ENCODE measurements at regions not wholly inside any gene's neighbourhood (a gene's known extent, or its start where the extent isn't known, plus 50 kb on each side); places are given as distances from the start of the nearest gene placed in this dataset.
"Not testable (repeated sequence)": the region's sequence is repeated elsewhere in the genome, so short reads cannot be mapped to it uniquely, and the experiment has no call there.

DNA sequence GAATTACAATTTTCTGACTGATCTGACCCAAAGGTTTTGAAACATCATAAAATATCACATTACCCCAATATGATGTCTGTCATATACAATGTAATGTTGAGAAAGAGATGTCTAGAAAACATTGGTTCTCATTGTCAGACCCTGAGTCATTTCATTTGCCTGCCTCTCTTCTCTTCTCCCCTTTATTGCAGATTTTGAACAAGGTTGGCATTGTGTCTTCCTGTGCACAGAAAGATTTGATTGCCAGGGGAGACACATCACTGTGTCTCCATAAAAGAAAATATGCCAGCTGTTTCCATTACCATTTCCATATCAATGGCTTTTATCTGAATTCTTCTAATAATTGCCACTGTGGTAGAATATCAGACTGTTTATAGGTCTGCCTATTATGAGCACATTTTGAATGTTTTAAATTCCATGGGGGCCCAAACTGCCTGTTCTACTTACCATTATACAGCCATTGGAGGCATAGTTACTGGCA lies 65.6 kb downstream of the IFI44 start:
- no peak for DNase-seq

DNA sequence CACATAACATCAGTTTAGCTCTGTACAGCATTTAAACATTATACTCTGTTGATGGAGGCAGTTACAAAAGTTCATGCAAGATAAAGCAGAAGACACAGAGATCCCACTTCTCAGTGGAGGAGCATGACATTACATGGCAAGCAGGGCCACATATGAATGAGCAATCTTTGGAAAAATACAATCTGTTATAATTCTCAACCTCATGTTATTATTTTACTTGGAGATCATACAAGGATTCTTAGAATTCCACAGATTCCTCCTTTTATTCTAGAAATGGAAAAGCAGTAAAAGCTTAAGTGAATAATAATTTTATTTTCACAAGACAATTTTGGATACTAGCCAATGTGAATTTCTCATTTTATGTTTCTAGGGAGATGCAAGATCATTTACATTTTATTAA lies 66.6 kb downstream of the IFI44 start:
- no peak for DNase-seq

DNA sequence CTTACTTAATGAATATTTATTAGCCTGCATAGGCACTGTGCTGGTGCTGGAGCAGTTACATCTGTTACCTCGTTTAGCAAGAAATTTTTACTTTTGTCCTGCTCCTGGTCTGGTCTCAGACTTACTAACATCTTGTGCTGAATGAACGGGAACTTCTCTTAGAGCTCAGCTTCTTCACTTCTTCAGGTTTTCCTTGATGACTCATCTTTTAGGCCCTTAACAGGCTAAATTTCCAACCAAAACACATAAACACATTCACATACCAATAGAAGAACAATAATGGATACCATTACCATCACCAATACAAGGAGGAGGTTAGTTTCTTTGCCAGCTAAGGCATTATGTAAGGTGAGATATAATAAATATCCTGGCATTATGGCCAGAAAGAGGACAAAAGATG lies 68.9 kb downstream of the IFI44 start:
- no peak for DNase-seq

DNA sequence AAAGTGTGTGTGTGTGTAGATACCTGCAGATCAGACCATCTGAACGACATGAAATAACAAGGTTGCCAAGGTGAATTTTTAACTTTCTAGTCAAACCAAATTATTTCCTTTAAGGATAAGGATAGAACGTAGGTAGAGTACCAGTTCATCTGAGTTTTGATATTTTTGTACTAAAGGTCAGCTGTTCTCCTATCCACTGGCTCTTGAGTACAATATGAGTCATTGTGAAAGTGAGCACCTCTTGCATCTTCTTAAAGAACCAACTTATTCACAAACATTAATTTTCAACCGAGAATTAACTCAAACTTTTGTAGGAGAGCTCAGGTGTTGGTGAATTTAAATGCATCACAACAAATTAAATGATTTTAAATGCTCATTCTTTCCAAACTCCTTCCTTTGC lies 71.5 kb downstream of the IFI44 start:
- DNase-seq = no peak

DNA sequence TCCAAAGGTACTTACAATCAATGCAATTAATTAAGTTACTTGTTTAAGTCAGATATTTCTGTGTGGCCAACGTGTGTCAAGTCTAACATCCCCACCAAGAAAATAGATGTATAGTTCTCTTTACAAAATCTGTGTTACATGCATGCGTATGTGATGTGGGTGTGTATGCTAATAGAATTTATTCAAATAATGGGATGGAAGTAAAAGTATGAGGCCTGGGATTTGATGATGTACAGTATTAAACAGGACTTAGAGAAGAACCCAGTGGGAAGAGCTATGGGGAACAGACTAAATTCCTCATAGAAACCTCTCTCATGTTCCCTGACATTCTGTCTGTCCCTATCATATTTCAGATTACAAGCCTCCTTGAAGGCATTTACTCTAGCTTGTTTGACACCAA lies 72.5 kb downstream of the IFI44 start:
- DNase-seq = no peak

DNA sequence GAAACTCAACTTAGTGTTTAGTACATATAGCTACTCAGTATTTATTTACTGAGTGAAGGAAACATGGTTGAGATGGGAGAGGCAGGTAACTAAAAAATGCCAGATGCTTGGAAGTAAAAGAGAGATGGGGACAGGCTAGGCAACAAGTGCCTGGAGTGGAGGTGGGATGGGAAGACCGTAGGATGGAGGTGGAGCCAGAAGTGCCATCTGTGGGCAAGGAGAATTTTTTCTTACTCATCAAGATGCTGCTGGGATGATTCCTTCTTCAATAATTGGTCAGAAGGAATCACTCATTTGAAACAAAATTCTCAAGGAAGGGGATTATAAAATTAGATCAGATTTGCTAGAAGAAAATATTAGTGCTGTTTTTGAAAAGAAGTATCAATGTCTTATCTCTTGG lies 72.9 kb downstream of the IFI44 start:
- no peak for DNase-seq

DNA sequence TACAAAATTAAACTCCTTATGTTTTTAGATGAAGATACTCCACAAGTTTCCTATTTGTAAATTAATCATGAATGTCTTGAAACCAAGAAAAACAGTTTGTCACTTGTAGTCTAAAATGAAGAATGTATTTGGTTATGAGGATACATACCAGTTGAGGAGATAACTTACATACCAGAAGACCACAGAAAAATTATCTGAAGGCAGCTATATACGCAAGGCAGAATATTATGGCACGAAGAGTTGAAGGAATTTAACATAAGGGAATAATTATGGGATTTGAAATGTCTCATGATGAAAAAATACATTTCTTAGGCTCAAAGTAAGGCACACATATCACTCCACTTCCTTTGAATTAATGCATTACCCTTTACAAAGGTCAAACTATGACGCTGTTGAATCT lies 73.3 kb downstream of the IFI44 start:
- DNase-seq = no peak

DNA sequence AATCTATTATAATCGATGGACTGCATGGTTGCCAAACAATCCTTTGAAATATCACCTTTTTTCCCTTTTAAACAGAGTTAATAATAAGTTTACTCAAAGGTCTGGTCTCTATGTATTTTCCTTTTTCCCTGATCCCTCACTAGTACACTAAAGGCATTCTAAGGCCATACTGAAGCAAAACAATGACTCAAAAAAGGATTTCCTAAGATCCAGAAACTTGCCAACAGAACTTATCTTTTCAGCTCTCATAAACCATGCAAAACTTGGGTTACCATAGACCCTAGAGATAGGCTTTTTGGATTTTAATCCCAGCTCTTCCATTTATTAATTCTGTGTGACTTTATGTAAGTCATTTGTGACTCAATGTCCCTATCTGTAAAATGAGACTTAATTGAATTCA lies 77.1 kb downstream of the IFI44 start:
- DNase-seq = no peak

DNA sequence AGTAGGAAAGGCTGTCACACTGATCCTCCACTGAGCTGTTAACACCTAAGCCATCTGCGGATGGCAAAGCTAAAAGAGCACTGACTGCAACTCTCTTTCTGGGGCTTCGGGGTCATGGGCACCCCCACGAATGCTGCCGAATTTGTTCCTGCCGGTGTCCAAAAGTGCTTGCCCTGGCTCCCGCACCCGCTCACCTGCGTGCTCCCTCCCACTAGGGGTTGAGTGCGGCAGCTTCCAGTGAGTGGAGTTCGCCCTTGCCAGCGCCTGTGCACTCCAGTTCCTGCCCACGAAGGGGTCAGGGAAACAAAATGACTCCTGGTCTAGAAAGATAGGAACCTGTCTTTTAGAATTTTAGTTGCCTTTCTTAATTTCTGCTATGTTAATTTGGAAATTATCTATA lies 78.7 kb downstream of the IFI44 start:
- DNase-seq = no peak

DNA sequence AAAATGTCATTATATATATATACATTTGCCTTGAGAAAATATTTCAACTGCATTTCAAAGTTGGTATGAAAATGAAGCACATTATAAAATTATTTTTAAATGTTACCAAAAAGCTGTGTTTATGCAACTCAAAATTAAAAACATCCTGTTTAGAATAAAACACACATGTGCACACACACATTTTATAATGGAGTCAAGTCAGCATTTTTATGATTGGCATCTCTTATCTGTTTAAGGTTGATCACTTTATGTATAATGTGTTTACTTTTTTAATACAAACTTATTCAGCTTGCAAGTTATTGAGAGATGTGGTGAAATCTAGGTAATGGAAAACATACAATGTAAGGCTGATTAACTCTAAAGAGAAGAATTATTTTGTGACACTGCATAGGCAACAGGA lies 80.4 kb downstream of the IFI44 start:
- DNase-seq = no peak

DNA sequence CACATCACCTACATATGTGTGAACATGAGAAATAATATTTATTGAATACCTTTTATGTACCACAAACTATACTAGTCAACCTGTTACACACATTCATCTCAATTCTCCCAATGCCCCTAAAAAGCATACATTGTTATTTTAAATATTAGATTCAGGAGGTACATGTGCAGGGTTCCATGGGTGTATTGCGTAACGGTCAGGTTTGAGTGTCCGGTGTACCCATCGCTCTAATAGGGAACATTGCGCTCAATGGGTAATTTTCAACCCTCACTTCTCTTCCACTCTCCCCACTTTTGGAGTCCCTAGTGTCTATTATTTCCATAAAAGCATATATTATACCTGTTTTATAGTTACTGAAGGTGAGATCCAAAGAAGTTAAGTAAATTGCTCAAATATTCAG lies 82.0 kb downstream of the IFI44 start:
- DNase-seq = no peak

DNA sequence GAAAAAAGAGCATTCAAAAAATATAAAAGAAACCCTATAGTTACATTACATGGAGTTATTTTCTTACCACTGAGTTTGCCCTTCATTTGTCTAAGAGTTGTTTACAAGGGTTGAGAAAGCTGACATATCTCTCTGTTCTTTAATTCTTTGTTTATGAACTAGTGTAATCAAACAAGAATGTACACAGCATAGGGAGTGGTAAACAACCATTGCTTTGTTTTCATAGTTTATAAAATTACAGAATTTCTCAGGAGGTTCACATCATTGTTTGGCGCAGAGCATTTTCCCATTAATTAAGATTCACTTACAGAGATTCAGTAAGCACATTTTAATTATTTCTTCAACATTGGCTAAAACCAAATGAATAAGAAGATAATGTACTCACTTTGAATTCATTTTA lies 87.6 kb downstream of the IFI44 start:
- DNase-seq = no peak

DNA sequence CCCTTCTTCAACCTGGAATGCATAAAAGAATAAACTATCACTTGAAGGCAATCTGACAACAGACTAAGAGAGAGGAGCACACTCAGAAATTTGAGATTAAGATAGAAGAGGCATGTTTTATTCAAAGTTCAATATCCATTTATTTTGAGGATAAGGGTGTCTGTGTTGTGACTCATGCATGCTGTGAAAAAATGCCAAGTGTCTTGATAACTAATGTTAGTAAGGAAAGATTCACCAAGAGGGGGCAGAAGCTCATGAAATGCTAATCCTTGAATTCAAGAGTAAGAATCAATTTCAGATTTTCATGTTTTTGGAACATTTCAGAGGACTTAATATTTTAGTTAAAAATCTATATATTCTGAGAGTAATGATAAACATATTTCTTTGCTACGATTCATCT lies 94.0 kb downstream of the IFI44 start:
- no peak for DNase-seq

DNA sequence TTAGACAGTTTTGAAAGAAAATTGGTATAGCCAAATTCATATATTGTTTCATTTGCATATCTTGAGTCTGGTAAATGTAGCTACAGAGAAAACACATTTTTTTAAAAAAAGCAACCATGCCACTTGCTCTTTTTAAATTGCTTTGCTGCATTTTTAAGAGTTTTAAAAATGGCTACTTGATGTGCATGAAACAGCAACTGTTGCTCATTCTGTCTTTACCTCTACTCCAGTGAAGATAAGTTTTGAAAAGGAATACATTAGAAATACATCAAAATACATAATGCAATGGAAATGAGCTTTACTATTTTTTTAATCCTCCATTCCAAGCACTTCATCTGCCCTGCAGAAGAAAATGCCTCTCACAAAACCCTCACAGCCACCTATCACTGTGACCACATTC lies 95.5 kb downstream of the IFI44 start:
- no peak for DNase-seq

DNA sequence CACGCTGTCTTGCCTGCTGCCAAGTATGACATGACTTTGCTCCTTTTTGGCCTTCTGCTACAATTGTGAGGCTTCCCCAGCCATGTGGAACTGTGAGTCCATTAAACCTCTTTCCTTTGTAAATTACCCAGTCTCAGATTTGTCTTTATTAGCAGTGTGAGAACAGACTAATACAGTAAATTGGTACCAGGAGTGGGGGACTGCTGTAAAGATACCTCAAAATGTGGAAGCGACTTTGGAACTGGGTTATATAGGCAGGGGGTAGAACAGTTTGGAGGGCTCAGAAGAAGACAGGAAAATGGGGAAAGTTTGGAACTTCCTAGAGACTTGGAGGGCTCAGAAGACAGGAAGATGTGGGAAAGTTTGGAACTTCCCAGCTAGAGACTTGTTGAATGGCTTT lies 104.0 kb downstream of the IFI44 start:
- not testable (repeated sequence) for DNase-seq

DNA sequence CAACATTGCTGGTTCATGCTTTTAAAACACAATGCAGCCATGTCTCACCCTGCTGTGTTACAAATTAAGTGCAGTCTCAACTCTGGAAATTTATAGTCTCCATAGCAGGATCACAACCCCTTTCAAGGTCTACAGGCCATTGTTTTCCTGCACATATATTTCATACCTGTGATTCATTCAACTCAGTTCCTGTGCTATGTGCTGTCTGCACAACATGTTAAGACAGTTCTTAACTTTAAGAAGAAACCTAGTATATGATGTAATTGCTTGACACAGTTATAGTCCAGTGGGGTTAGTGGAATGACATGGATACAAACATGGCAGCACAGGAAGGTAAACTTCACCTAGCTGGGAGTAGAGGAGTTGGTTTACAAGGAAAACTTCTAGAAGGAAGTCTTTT lies 106.4 kb downstream of the IFI44 start:
- no peak for DNase-seq

DNA sequence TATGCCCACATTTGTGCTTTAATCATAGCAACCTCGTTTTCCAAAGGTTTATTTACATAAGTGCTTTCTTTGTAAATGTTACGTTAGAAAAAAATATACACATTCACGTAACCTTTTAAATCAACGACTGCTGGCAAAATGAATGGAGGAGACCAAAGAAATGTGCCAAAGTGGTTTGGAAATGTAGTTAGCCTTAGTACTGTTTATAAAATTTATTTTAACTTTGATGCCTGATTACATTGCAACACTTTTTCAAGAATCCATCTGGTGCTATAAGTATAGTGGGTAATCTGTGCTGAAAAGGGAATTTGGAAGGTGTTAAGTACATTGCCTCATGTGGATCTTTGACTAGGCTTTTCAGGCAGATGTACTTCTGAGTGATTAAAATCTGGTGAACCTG lies 108.9 kb downstream of the IFI44 start:
- no peak for DNase-seq

DNA sequence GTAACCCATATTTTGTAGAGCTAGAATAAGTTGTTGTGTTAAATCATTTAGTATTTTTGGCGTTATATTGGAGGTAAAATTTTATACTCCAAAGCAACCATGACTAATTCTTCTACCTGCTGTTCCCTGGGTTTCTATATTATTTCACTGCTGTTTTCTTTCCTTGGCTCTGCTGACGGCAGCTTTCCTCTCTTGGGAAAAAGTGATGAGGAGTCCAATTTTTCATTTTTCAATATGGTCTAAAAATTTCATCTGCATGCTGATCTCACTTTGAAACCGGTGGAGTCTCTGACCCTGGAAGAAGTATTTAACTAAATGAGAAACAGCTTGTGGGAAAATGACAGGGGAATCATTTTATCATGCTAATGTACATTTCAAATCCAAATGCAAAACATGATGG lies 110.2 kb downstream of the IFI44 start:
- no peak for DNase-seq

DNA sequence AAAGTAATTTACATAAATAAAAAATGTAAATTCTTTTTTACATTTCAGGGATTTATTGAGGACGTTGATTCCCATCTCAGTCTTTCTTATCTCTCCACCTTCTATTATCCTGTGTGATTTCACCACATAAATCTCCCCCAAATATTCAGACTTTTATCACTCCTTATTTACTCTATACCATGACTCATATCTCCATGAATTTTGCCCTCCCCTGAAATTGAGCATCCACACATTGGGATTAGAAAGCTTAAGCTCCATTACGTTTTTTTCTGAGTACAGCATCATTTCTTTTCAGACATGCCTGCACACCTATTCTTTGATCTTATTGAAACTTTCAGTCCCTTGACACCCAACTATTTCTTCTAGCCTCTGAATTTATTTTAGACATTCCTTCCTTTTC lies 111.2 kb downstream of the IFI44 start:
- no peak for DNase-seq

DNA sequence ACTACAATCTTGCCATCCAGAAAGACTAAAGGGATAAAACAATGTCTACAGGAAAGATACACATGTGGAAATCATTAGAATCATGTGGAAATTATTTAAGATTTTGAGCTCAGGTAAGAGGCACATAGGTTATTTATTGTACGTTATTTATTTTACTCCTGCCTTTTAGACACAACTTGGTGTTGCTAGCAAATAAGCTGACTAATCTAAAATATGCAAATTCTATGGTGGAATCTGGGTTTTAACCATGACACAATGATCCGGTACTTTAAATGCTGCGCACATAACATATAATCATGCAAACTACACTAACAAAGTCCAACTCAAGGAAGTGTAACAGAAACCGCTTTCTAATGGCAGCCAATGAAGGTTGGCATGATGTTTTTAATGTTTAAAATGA lies 112.5 kb downstream of the IFI44 start:
- DNase-seq = no peak

DNA sequence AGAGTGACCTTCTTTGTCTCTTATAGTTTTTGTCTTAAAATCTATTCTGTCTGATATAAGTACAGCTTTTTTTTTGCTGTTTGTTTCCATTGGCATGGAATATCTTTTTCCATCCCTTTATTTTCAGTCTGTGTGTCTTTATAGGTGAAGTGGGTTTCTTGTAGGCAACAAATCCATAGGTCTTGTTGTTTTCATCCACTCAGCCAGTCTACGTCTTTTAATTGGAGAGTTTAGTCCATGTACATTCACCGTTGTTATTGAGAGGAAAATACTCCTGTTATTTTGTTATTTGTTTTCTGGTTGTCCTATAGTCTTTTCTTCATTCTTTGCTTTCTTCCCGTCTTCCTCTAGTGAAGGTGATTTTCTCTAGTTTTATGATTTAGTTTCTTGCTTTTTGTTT lies 115.9 kb downstream of the IFI44 start:
- no peak for DNase-seq

DNA sequence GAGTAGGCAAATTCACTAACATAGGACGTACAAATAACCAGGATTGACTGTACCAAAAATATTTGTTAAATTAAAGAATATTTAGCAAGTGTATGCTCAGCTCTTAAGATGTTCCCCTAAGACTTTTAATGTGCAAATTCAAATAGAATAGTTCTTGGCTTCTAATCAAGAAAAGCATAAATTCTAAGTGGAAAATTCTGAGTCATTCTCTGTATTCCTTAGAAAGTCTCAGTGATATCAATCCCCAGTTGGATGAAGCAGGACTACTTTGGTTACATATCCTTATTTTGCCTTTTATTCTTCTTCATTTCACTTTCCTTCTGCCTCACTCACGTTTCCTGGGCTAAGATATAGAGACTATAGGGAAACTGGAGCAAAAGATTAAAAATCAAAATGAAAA lies 130.2 kb downstream of the IFI44 start:
- no peak for DNase-seq

DNA sequence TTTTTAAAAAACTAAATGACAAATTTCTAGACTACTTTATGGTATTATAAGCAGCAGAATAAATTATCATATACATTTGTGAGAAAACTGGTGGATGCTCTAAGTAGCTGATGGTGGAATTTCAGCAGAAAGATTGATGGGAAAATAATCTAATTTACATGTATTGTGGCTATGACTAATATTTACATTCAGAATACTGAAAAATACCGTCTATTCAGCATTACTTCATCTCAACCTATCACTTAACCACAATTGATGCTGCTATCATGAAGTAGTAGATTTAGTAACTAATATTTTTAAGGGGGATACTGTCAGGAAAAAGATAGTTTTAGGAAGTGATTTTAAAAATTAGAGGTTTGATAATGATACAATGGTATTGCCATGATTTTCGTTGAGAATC lies 137.9 kb downstream of the IFI44 start:
- DNase-seq = no peak

DNA sequence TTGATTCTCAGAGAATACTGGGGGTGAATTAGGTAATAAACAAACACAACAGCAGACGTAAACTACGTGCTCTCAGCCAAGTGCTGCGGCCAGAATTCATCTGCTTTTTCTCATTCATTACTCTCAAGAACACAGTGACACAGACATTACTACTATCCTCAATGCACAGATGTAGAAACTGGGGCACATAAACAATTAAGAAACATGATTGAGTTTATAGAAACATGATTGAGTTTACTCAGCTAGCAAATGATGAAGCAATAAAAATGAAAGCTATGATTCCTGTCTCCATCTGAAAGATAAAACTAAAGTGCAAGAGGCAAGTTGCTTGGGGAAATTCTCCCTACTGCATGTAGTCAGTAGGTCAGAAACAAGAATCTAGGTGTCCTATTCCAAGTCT lies 140.5 kb downstream of the IFI44 start:
- DNase-seq = no peak

DNA sequence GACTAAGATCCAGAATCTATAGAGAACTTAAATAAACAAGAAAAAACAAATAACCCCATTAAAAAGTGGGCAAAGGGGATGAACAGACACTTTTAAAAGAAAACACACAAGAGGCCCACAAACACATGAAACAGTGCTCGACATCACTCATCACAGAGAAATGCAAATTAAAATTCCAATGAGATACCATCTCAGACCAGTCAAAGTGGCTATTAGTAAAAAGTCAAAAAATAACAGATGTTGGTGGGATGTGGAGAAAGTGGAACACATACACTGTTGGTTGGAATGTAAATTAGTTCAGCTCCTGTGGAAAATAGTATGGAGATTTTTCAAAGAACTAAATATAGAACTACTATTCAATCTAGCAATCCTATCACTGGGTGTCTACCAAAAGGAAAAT lies 143.1 kb downstream of the IFI44 start:
- no peak for DNase-seq

DNA sequence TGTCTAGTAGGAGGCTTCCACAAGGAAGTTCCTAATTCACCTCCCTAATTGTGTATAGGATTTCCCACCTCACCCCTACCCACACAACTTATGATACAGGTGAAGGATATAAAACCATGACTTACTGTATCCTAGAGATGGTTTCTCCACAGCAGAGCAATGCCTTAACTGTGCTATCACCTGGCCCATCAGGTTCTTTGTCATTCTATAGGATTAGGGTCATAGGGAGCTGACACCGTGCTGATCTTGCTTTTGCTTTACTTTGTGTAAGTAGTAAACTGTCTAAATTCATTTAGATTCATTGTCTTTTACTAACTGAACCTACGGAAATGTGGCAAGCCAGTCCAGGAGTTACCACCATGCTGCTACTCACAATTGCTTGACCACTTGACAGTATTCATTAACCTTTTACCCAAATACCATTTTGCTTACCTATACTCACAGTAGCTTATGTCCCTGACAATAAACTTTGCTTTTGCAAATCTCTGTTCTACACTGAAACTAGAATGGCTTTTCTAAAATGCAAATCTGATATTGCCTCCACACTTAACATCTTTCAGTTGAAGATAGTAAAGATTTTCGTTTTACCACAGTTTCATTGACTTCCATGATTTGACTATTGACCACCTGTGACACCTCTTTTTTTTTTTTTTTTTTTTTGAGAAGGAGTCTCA lies 147.6 kb downstream of the IFI44 start:
- DNase-seq = no peak

Measured in stimulated activated CD4-positive, alpha-beta T cell treated with anti-CD3 and anti-CD28 coated beads, Interleukin-4, amount 100 ng/mL, for 24 hours (primary cell).